GM10266 (cell line): ENCODE measurements at regions not wholly inside any gene's neighbourhood (a gene's known extent, or its start where the extent isn't known, plus 50 kb on each side); places are given as distances from the start of the nearest gene placed in this dataset.

ENCODE experiments used
- DNase-seq: peaks from one replicate; pipeline ENCODE4 v3.0.0; 2012; ENCODE audit errors: extremely low spot score
- CTCF ChIP-seq: IDR thresholded peaks from 2 replicates; pipeline ENCODE4 v1.5.1; 2012; ENCODE audit warnings: mild to moderate bottlenecking, low read depth; ENCODE audit not compliant: control insufficient read depth, insufficient read depth; ENCODE audit errors: missing control alignments

- no peak for TF ChIP-seq CTCF
- DNase-seq = no peak
These were observed 481.4 kb upstream of the ALCAM start for GRCh38 chr3:104885214-104885814.

GRCh38 chr3:104886220-104886995 lies 480.3 kb upstream of the ALCAM start:
- no peak for DNase-seq
- no peak for TF ChIP-seq CTCF

- TF ChIP-seq CTCF = no peak
- DNase-seq = no peak
These were observed 479.6 kb upstream of the ALCAM start for GRCh38 chr3:104887069-104887468.

- no peak for TF ChIP-seq CTCF
- no peak for DNase-seq
These were observed 479.1 kb upstream of the ALCAM start for GRCh38 chr3:104887619-104888018.

GRCh38 chr3:104892044-104892443 lies 474.7 kb upstream of the ALCAM start:
- TF ChIP-seq CTCF = no peak
- DNase-seq = no peak

GRCh38 chr3:104896624-104897023 lies 470.1 kb upstream of the ALCAM start:
- DNase-seq = no peak
- TF ChIP-seq CTCF = no peak

GRCh38 chr3:104901396-104901795 lies 465.3 kb upstream of the ALCAM start:
- DNase-seq = no peak
- TF ChIP-seq CTCF = no peak
